CD14-positive monocyte (primary cell): ENCODE measurements at regions not wholly inside any gene's neighbourhood (a gene's known extent, or its start where the extent isn't known, plus 50 kb on each side); places are given as distances from the start of the nearest gene placed in this dataset.

Source experiments
- DNase-seq, 3 donors: peaks; one replicate each; pipeline ENCODE4 v3.0.0-alpha.2; 2011 to 2022
- H2AFZ ChIP-seq: 2 replicates; pipeline ENCODE4 v1.6.0; 2012; ENCODE audit warnings: mild to moderate bottlenecking, low read depth, low read length, inconsistent platforms; ENCODE audit not compliant: insufficient read depth, poor library complexity, severe bottlenecking
- H3K27ac ChIP-seq, 2 donors: 1 replicate in 1 of 2; 2 replicates in 1 of 2; pipeline ENCODE4 v1.5.1; 2012 to 2013; ENCODE audit warnings: low read length in 2 of 2, control low read depth in 1 of 2, inconsistent platforms in 1 of 2, low read depth in 1 of 2, mild to moderate bottlenecking in 1 of 2
- H3K27me3 ChIP-seq, 2 donors: one replicate each; pipeline versions ENCODE4 v1.6.0 to v1.6.1; 2011 to 2013; ENCODE audit warnings: low read length in 2 of 2; ENCODE audit not compliant: control insufficient read depth in 2 of 2, insufficient read depth in 2 of 2
- H3K36me3 ChIP-seq, 2 donors: replicated peaks in 1 of 2; 1 replicate in 1 of 2; 2 replicates in 1 of 2; pipeline versions ENCODE4 v1.5.1 to v1.6.1; 2012 to 2013; ENCODE audit warnings: low read length in 2 of 2, control low read depth in 1 of 2, inconsistent platforms in 1 of 2, mild to moderate bottlenecking in 1 of 2; ENCODE audit not compliant: insufficient read depth in 2 of 2, control insufficient read depth in 1 of 2
- H3K4me1 ChIP-seq, 2 donors: 1 replicate in 1 of 2; 2 replicates in 1 of 2; pipeline versions ENCODE4 v1.5.1 to v1.6.1; 2012 to 2013; ENCODE audit warnings: low read length in 2 of 2, control low read depth in 1 of 2, inconsistent platforms in 1 of 2, mild to moderate bottlenecking in 1 of 2, moderate library complexity in 1 of 2; ENCODE audit not compliant: insufficient read depth in 2 of 2, control insufficient read depth in 1 of 2
- H3K4me2 ChIP-seq: replicated peaks from 2 replicates; pipeline ENCODE3; 2012; ENCODE audit warnings: low read length, moderate library complexity, mild to moderate bottlenecking; ENCODE audit not compliant: poor library complexity, severe bottlenecking; ENCODE audit errors: extremely low read depth
- H3K4me3 ChIP-seq, 3 experiments: fragments of 200-600 bp in 1 of 3; sonication (generic) in 1 of 3; replicated peaks in 1 of 3; 1 replicate in 2 of 3; 2 replicates in 1 of 3; pipeline ENCODE4 v1.5.1; 2011 to 2013; ENCODE audit warnings: low read length in 3 of 3, mild to moderate bottlenecking in 3 of 3, control low read depth in 2 of 3, low read depth in 2 of 3, inconsistent platforms in 1 of 3, moderate library complexity in 1 of 3
- H3K79me2 ChIP-seq: 2 replicates; pipeline ENCODE4 v1.6.0; 2012; ENCODE audit warnings: mild to moderate bottlenecking, control low read depth, inconsistent platforms, low read length, moderate library complexity; ENCODE audit not compliant: insufficient read depth
- H3K9ac ChIP-seq: 2 replicates; pipeline ENCODE4 v1.6.0; 2017; ENCODE audit warnings: low read length, mild to moderate bottlenecking; ENCODE audit not compliant: insufficient read depth, poor library complexity, severe bottlenecking
- H3K9me3 ChIP-seq, 2 donors: replicated peaks in 1 of 2; 1 replicate in 1 of 2; 2 replicates in 1 of 2; pipeline versions ENCODE4 v1.5.1 to v1.6.1; 2012 to 2013; ENCODE audit warnings: low read length in 2 of 2, control low read depth in 1 of 2; ENCODE audit not compliant: control insufficient read depth in 1 of 2, insufficient read depth in 1 of 2
- H4K20me1 ChIP-seq: 2 replicates; pipeline ENCODE4 v1.6.0; 2012; ENCODE audit warnings: mild to moderate bottlenecking, low read length, control low read depth, moderate library complexity; ENCODE audit not compliant: insufficient read depth
- H3K27ac Mint-ChIP-seq, 7 donors: one replicate each; pipeline ENCODE4 v1.8.0; 2020; ENCODE audit warnings: mild to moderate bottlenecking in 7 of 7, mixed read lengths in 7 of 7, moderate library complexity in 6 of 7, inconsistent platforms in 2 of 7
- H3K27me3 Mint-ChIP-seq, 3 donors: one replicate each; pipeline ENCODE4 v1.8.0; 2021 to 2022; ENCODE audit warnings: low read depth in 3 of 3, mild to moderate bottlenecking in 3 of 3, mixed read lengths in 3 of 3, moderate library complexity in 3 of 3, inconsistent platforms in 1 of 3
- H3K36me3 Mint-ChIP-seq, 2 donors: one replicate each; pipeline ENCODE4 v1.8.0; 2020; ENCODE audit warnings: mixed read lengths in 2 of 2, inconsistent platforms in 1 of 2, mild to moderate bottlenecking in 1 of 2
- H3K4me1 Mint-ChIP-seq: one replicate; pipeline ENCODE4 v1.8.0; 2020; ENCODE audit warnings: mild to moderate bottlenecking, mixed read lengths
- H3K4me3 Mint-ChIP-seq, 2 donors: one replicate each; pipeline ENCODE4 v1.8.0; 2020; ENCODE audit warnings: mild to moderate bottlenecking in 2 of 2, mixed read lengths in 2 of 2, moderate library complexity in 1 of 2
- H3K9me3 Mint-ChIP-seq, 7 donors: one replicate each; pipeline ENCODE4 v1.8.0; 2020 to 2022; ENCODE audit warnings: mixed read lengths in 7 of 7, mild to moderate bottlenecking in 6 of 7, moderate library complexity in 6 of 7, inconsistent platforms in 2 of 7
- CTCF ChIP-seq: fragments of 200-600 bp; IDR thresholded peaks from one replicate; pipeline ENCODE4 v1.8.0; 2022; ENCODE audit warnings: antibody characterized with exemption, mild to moderate bottlenecking
- WGBS: methylation state at CpG from one replicate; pipeline ENCODE4 v1.1.5; 2013; ENCODE audit warnings: missing lambda C conversion rate; ENCODE audit not compliant: insufficient coverage; 5-methylcytosine and 5-hydroxymethylcytosine counted together
- intact Hi-C, 2 donors: fragments of 100-400 bp; cut with micrococcal nuclease; formaldehyde crosslinking; loops; one replicate each; pipeline versions ENCODE4 v1.15.0 to v1.15.1; 2023

DNA sequence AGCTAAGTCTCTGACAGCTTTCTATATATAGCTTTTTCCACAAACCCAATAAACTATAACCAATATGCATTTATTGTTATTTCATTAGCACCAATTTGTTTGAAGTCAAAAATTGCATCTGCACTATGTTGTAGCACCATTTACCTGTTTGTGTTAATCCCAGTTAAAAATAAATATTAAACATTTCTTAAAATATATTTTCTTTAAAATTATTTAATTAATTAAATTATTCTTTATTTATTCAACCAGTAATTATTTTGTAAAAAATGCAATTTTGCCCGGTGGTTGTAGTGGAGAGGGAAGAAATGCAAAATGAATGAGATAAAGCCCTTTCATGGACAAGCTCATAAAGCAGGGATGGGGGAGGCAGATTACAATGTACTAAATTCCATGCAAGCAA lies 1257.9 kb downstream of the PCDH17 start:
- H3K27ac ChIP-seq = no peak overlapping the region
- no CpG with 5 or more reads among the region's 1 CpG for WGBS
- H3K4me2 ChIP-seq = no peak overlapping the region
- Mint-ChIP-seq H3K4me1 (no peaks in the 10 kb centered on the region), H3K27ac (no peak overlapping the region), H3K9me3 (no peaks in the 10 kb centered on the region), H3K4me3 (no peak overlapping the region), H3K27me3 (no peaks in the 10 kb centered on the region), H3K36me3 (no peaks in the 10 kb centered on the region)
- H3K79me2 ChIP-seq = no peaks in the 10 kb centered on the region
- no peaks in the 10 kb centered on the region for H3K27me3 ChIP-seq
- DNase-seq = no peak
- H3K36me3 ChIP-seq = no peaks in the 10 kb centered on the region
- no peak overlapping the region for H3K4me3 ChIP-seq
- intact Hi-C loops = no loop called here
- H3K9me3 ChIP-seq = no peaks in the 10 kb centered on the region
- H3K4me1 ChIP-seq = no peaks in the 10 kb centered on the region
- no peaks in the 10 kb centered on the region for H4K20me1 ChIP-seq
- H2AFZ ChIP-seq = no peak overlapping the region
- no peak for TF ChIP-seq CTCF
- no peak overlapping the region for H3K9ac ChIP-seq

DNA sequence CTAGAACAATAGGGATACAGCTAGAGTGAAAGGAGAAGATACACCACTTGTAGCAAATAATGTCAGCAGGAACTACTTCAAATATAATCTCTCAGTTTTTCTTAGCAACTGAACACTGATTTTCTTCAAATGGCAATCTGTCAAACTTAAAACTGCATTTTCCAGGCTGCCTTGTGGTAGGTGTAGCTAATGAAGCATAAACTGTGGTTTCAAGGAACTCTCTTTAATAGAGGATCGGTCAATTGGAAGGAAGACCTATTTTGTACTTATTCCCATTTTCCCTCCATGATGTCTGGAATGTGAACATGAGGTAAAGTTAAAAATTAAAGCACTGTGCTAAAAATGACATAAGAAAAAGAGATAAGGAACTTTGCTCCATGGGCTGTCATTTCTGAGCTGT lies 1261.9 kb downstream of the PCDH17 start:
- no peaks in the 10 kb centered on the region for H3K36me3 ChIP-seq
- H3K4me3 ChIP-seq = no peak overlapping the region
- no peaks in the 10 kb centered on the region for H3K27me3 ChIP-seq
- no peaks in the 10 kb centered on the region for H3K79me2 ChIP-seq
- H3K9me3 ChIP-seq = no peaks in the 10 kb centered on the region
- no peak overlapping the region for H3K9ac ChIP-seq
- no peak overlapping the region for H3K4me2 ChIP-seq
- no peak for DNase-seq
- Mint-ChIP-seq H3K27me3 (no peaks in the 10 kb centered on the region), H3K27ac (no peak overlapping the region), H3K4me3 (no peak overlapping the region), H3K4me1 (no peaks in the 10 kb centered on the region), H3K9me3 (peaks cover 0 to 1% (median 0%) of the 10 kb centered on the region in 7 donors), H3K36me3 (no peaks in the 10 kb centered on the region)
- no CpG with 5 or more reads among the region's 1 CpG for WGBS
- H3K27ac ChIP-seq = no peak overlapping the region
- intact Hi-C loops = no loop called here
- H4K20me1 ChIP-seq = no peaks in the 10 kb centered on the region
- H3K4me1 ChIP-seq = no peaks in the 10 kb centered on the region
- no peak overlapping the region for H2AFZ ChIP-seq
- TF ChIP-seq CTCF = no peak
